ENCODE measurements at regions not wholly inside any gene's neighbourhood (a gene's known extent, or its start where the extent isn't known, plus 50 kb on each side); places are given as distances from the start of the nearest gene placed in this dataset.
"Not testable (repeated sequence)": the region's sequence is repeated elsewhere in the genome, so short reads cannot be mapped to it uniquely, and the experiment has no call there.

DNA sequence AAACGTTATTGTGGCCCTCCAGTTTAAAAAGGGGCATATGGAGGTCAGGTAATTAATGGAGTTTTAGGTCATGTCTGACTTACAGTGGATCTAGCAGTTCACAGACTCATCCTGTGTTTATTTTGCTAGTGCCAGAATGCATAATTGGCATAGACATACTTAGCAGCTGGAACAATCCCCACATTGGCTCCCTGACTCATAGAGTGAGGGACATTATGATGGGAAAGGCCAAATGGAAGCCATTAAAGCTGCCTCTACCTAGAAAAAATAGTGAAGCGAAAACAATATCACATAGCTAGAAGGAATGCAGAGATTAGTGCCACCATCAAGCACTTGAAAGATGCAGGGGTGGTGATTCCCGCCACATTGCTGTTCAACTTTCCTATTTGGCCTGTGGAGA, 610.7 kb downstream of the SLITRK5 start:
- Histone ChIP-seq H3K27ac (no peak overlapping the region), H3K27me3 (no peaks in the 10 kb centered on the region), H3K9me3 (no peaks in the 10 kb centered on the region), H3K4me1 (no peaks in the 10 kb centered on the region), H3K4me3 (no peak overlapping the region), H3K36me3 (no peaks in the 10 kb centered on the region)
- 49% methylated on average over 3 of the region's 3 CpGs for WGBS, 2 donors
- ATAC-seq: no peak
- no peak for DNase-seq
- intact Hi-C loops (cut with DNase I): no loop called here
- FAIRE-seq: no peak
- TF ChIP-seq CTCF (IDR thresholded peaks at IDR 0.05): no peak

DNA sequence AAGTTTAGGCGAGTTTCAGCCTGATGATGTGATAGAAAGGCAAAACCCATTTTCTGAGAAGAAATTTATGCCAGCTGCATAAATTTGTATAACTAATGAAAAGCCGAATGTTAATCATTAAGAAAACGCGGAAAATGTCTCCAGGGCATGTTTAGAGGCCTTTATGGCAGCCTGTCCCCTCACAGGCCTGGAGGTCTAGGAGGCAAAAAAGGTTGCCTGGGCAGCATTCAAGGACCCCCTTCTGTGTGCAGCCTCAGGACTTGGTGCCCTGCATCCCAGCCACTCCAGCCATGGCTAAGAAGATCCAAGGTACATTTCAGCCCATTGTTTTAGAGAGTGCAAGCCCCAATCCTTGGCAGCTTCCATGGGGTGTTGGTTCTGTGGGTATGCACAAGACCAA, 614.2 kb downstream of the SLITRK5 start:
- FAIRE-seq (no peak), ATAC-seq (no peak), DNase-seq (no peak)
- WGBS, 2 donors: 61 to 78% methylated on average over 4 of the region's 4 CpGs
- no peak overlapping the region for H3K27ac ChIP-seq
- no peaks in the 10 kb centered on the region for H3K9me3 ChIP-seq
- H3K27me3 ChIP-seq: no peaks in the 10 kb centered on the region
- no peak overlapping the region for H3K4me3 ChIP-seq
- no peaks in the 10 kb centered on the region for H3K36me3 ChIP-seq
- no peak for TF ChIP-seq CTCF (IDR thresholded peaks at IDR 0.05)
- no peaks in the 10 kb centered on the region for H3K4me1 ChIP-seq
- intact Hi-C loops (cut with DNase I): no loop called here

DNA sequence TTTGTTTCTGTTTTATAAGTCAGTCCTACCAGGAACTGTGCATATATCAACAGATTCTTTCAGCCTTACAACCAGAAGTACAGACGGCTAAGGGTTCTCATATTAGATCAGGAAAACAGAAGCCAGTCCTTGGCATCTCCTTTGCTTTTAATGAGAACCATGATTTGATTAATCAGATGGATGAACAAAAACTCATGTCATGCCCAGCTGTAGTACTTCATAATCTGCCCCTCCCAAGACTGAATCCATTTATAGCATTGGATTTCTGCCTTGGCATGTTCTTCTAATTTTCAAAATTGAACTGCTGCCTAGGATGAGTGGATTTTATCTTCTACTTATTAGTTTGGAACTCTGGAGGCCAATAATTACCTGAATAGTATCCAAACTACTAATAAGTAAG, 617.2 kb downstream of the SLITRK5 start:
- intact Hi-C loops (cut with DNase I): no loop called here
- no peaks in the 10 kb centered on the region for H3K27me3 ChIP-seq
- TF ChIP-seq CTCF (IDR thresholded peaks at IDR 0.05): no peak
- H3K9me3 ChIP-seq: no peaks in the 10 kb centered on the region
- DNase-seq: no peak
- no peak overlapping the region for H3K4me3 ChIP-seq
- FAIRE-seq: no peak
- WGBS, 2 donors: 51 to 61% methylated on average over 1 of the region's 1 CpG
- no peak overlapping the region for H3K27ac ChIP-seq
- no peak for ATAC-seq
- no peaks in the 10 kb centered on the region for H3K36me3 ChIP-seq
- H3K4me1 ChIP-seq: no peaks in the 10 kb centered on the region

- WGBS, 2 donors: 83 to 95% methylated on average over 26 of the region's 26 CpGs
- H3K27me3 ChIP-seq; H3K4me3 ChIP-seq; H3K36me3 ChIP-seq; intact Hi-C loops (cut with DNase I); FAIRE-seq; H3K9me3 ChIP-seq; ATAC-seq; H3K4me1 ChIP-seq; H3K27ac ChIP-seq: not testable (repeated sequence)
- peak in 1 of 6 donors; percentile 49 for DNase-seq
These were observed 620.6 kb downstream of the SLITRK5 start for GRCh38 chr13:88291731-88292130.

GRCh38 chr13:88294368-88294767, 623.2 kb downstream of the SLITRK5 start:
- no peak overlapping the region for H3K27ac ChIP-seq
- no peaks in the 10 kb centered on the region for H3K27me3 ChIP-seq
- FAIRE-seq (no peak), ATAC-seq (no peak), DNase-seq (no peak)
- no peak overlapping the region for H3K4me3 ChIP-seq
- WGBS, 2 donors: 56 to 67% methylated on average over 4 of the region's 4 CpGs
- H3K36me3 ChIP-seq: no peaks in the 10 kb centered on the region
- intact Hi-C loops (cut with DNase I): no loop called here
- no peaks in the 10 kb centered on the region for H3K9me3 ChIP-seq
- H3K4me1 ChIP-seq: no peaks in the 10 kb centered on the region
- no peak for TF ChIP-seq CTCF (IDR thresholded peaks at IDR 0.05)

GRCh38 chr13:88303157-88303556, 632.0 kb downstream of the SLITRK5 start:
- FAIRE-seq: no peak
- no peak for ATAC-seq
- Histone ChIP-seq H3K27ac (no peak overlapping the region), H3K4me1 (no peaks in the 10 kb centered on the region), H3K27me3 (no peaks in the 10 kb centered on the region), H3K36me3 (no peaks in the 10 kb centered on the region), H3K4me3 (no peak overlapping the region), H3K9me3 (no peaks in the 10 kb centered on the region)
- intact Hi-C loops (cut with DNase I): no loop called here
- TF ChIP-seq CTCF (IDR thresholded peaks at IDR 0.05): no peak
- WGBS, 2 donors: 49 to 65% methylated on average over 3 of the region's 3 CpGs
- DNase-seq: no peak
